Neuron (in vitro differentiated cells): ENCODE measurements at regions not wholly inside any gene's neighbourhood (a gene's known extent, or its start where the extent isn't known, plus 50 kb on each side); places are given as distances from the start of the nearest gene placed in this dataset.
"Not testable (repeated sequence)": the region's sequence is repeated elsewhere in the genome, so short reads cannot be mapped to it uniquely, and the experiment has no call there.

Source experiments
- H2AFZ ChIP-seq: one replicate; pipeline ENCODE4 v1.6.1; 2013; ENCODE audit warnings: low read depth, mild to moderate bottlenecking, inconsistent platforms, low read length, moderate library complexity
- H3K27me3 ChIP-seq: one replicate; pipeline ENCODE4 v1.6.1; 2013; ENCODE audit warnings: low read length; ENCODE audit not compliant: insufficient read depth
- H3K36me3 ChIP-seq: one replicate; pipeline ENCODE4 v1.6.1; 2013; ENCODE audit warnings: low read length; ENCODE audit not compliant: insufficient read depth
- H3K4me1 ChIP-seq: one replicate; pipeline ENCODE4 v1.6.1; 2013; ENCODE audit warnings: low read length; ENCODE audit not compliant: insufficient read depth
- H3K4me3 ChIP-seq: 2 replicates; pipeline ENCODE4 v1.5.1; 2013; ENCODE audit warnings: mild to moderate bottlenecking, low read length, moderate library complexity
- H3K9me3 ChIP-seq: one replicate; pipeline ENCODE4 v1.6.1; 2013; ENCODE audit warnings: low read length

- peaks cover 12% of the 10 kb centered on the region for H3K4me1 ChIP-seq
- H3K4me3 ChIP-seq = peak overlapping the region; percentile 81
- peaks cover 24% of the 10 kb centered on the region for H3K27me3 ChIP-seq
- no peaks in the 10 kb centered on the region for H3K9me3 ChIP-seq
- H2AFZ ChIP-seq = peak overlapping the region; percentile 94
- no peaks in the 10 kb centered on the region for H3K36me3 ChIP-seq
These were observed 76.7 kb upstream of the VGLL4 start for GRCh38 chr3:11720304-11720898.

GRCh38 chr3:11719406-11720303 lies 75.9 kb upstream of the VGLL4 start:
- Histone ChIP-seq H3K4me3 (peak overlapping the region; percentile 81), H3K27me3 (peaks cover 21% of the 10 kb centered on the region), H3K36me3 (no peaks in the 10 kb centered on the region), H2AFZ (peak overlapping the region; percentile 94), H3K9me3 (no peaks in the 10 kb centered on the region), H3K4me1 (peaks cover 12% of the 10 kb centered on the region)

GRCh38 chr3:11718637-11719405 lies 75.1 kb upstream of the VGLL4 start:
- Histone ChIP-seq H2AFZ (peak overlapping the region; percentile 94), H3K4me1 (peaks cover 12% of the 10 kb centered on the region), H3K4me3 (peak overlapping the region; percentile 81), H3K9me3 (no peaks in the 10 kb centered on the region), H3K36me3 (no peaks in the 10 kb centered on the region), H3K27me3 (peaks cover 19% of the 10 kb centered on the region)

GRCh38 chr3:11717768-11718636 lies 74.3 kb upstream of the VGLL4 start:
- no peaks in the 10 kb centered on the region for H3K36me3 ChIP-seq
- H3K27me3 ChIP-seq = peaks cover 19% of the 10 kb centered on the region
- H3K4me3 ChIP-seq = peak overlapping the region; percentile 81
- peak overlapping the region; percentile 94 for H2AFZ ChIP-seq
- H3K4me1 ChIP-seq = peaks cover 12% of the 10 kb centered on the region
- H3K9me3 ChIP-seq = no peaks in the 10 kb centered on the region

GRCh38 chr3:11717301-11717700 lies 73.6 kb upstream of the VGLL4 start:
- no peaks in the 10 kb centered on the region for H3K9me3 ChIP-seq
- H3K4me3 ChIP-seq = no peak overlapping the region
- no peaks in the 10 kb centered on the region for H3K36me3 ChIP-seq
- no peak overlapping the region for H2AFZ ChIP-seq
- H3K27me3 ChIP-seq = peaks cover 19% of the 10 kb centered on the region
- H3K4me1 ChIP-seq = peaks cover 12% of the 10 kb centered on the region

GRCh38 chr3:11716573-11717290 lies 73.0 kb upstream of the VGLL4 start:
- no peak overlapping the region for H3K4me3 ChIP-seq
- H3K9me3 ChIP-seq = no peaks in the 10 kb centered on the region
- peaks cover 12% of the 10 kb centered on the region for H3K4me1 ChIP-seq
- H3K36me3 ChIP-seq = no peaks in the 10 kb centered on the region
- H2AFZ ChIP-seq = no peak overlapping the region
- H3K27me3 ChIP-seq = peaks cover 15% of the 10 kb centered on the region

GRCh38 chr3:11713171-11713570 lies 69.5 kb upstream of the VGLL4 start:
- Histone ChIP-seq H3K36me3 (no peaks in the 10 kb centered on the region), H3K9me3 (peaks cover 4% of the 10 kb centered on the region), H3K4me3 (no peak overlapping the region), H2AFZ (no peak overlapping the region), H3K4me1 (no peaks in the 10 kb centered on the region), H3K27me3 (no peaks in the 10 kb centered on the region)

- Histone ChIP-seq H3K4me1 (no peaks in the 10 kb centered on the region), H3K27me3 (no peaks in the 10 kb centered on the region), H3K9me3 (peaks cover 4% of the 10 kb centered on the region), H3K36me3 (no peaks in the 10 kb centered on the region), H3K4me3 (no peak overlapping the region), H2AFZ (no peak overlapping the region)
These were observed 68.9 kb upstream of the VGLL4 start for GRCh38 chr3:11712646-11713045.

- no peaks in the 10 kb centered on the region for H3K27me3 ChIP-seq
- peaks cover 4% of the 10 kb centered on the region for H3K9me3 ChIP-seq
- H2AFZ ChIP-seq = no peak overlapping the region
- no peaks in the 10 kb centered on the region for H3K36me3 ChIP-seq
- H3K4me3 ChIP-seq = no peak overlapping the region
- H3K4me1 ChIP-seq = no peaks in the 10 kb centered on the region
These were observed 68.2 kb upstream of the VGLL4 start for GRCh38 chr3:11711876-11712275.

GRCh38 chr3:11709782-11710181 lies 66.1 kb upstream of the VGLL4 start:
- H3K4me1 ChIP-seq = no peaks in the 10 kb centered on the region
- peaks cover 4% of the 10 kb centered on the region for H3K9me3 ChIP-seq
- no peak overlapping the region for H2AFZ ChIP-seq
- no peaks in the 10 kb centered on the region for H3K27me3 ChIP-seq
- H3K36me3 ChIP-seq = no peaks in the 10 kb centered on the region
- no peak overlapping the region for H3K4me3 ChIP-seq

- H3K36me3 ChIP-seq, H3K4me1 ChIP-seq, H3K4me3 ChIP-seq, H2AFZ ChIP-seq, H3K27me3 ChIP-seq, H3K9me3 ChIP-seq: not testable (repeated sequence)
These were observed 63.4 kb upstream of the VGLL4 start for GRCh38 chr3:11707084-11707483.

GRCh38 chr3:11706604-11707003 lies 62.9 kb upstream of the VGLL4 start:
- Histone ChIP-seq H3K4me3 (no peak overlapping the region), H3K36me3 (no peaks in the 10 kb centered on the region), H3K9me3 (peaks cover 4% of the 10 kb centered on the region), H3K4me1 (no peaks in the 10 kb centered on the region), H2AFZ (no peak overlapping the region), H3K27me3 (no peaks in the 10 kb centered on the region)
